ENCODE measurements at regions not wholly inside any gene's neighbourhood (a gene's known extent, or its start where the extent isn't known, plus 50 kb on each side); places are given as distances from the start of the nearest gene placed in this dataset.

DNA sequence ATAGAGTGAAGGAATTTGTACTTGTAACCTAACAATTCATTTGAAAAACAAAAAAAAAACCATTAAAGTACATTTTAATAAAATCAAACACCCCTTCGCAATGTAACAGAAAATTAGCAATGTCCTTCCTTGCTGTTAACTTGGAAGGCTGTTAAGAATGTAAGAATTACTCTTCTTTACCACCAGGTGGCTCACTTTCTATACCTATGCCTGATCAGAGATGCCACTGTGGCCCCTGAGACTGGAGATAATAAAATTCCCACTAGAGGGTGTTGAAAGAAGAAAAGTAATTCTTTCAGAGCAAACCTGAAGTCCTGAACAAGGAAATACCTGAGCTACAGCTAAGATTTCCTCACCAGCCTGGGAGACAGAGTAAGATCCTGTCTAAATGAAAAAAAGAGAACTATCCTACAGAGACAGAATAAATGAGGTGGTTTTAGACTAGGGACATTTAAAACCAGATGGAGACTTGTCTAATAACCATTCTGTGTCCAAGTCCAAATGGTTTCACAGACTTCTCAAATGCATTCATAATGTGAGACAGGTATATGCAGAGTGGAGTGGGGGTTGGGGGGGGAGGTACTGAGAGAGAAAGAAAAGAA is 1089.3 kb downstream of the FAM181B start:
- Mint-ChIP-seq H3K9me3 (peaks cover 6% of the 10 kb centered on the region), H3K27ac (no peak overlapping the region), H3K4me3 (no peak overlapping the region), H3K27me3 (ENCODE audit: insufficient read depth, low read depth) (peaks cover 3% of the 10 kb centered on the region), H3K36me3 (no peaks in the 10 kb centered on the region), H3K4me1 (peaks cover 10% of the 10 kb centered on the region)
- H2AFZ ChIP-seq (replicated peaks) = no peak overlapping the region
- peak; percentile 83 for DNase-seq (ENCODE audit: low spot score)
- H3K9me3 ChIP-seq (ENCODE audit: low read depth) = peaks cover 2% of the 10 kb centered on the region
- H3K4me3 ChIP-seq = no peak overlapping the region
- H3K36me3 ChIP-seq = no peaks in the 10 kb centered on the region
- H3K9ac ChIP-seq = no peak overlapping the region
- H3K4me2 ChIP-seq = no peak overlapping the region
- H3K27me3 ChIP-seq = peaks cover 44% of the 10 kb centered on the region
- TF ChIP-seq, protein P1, sequence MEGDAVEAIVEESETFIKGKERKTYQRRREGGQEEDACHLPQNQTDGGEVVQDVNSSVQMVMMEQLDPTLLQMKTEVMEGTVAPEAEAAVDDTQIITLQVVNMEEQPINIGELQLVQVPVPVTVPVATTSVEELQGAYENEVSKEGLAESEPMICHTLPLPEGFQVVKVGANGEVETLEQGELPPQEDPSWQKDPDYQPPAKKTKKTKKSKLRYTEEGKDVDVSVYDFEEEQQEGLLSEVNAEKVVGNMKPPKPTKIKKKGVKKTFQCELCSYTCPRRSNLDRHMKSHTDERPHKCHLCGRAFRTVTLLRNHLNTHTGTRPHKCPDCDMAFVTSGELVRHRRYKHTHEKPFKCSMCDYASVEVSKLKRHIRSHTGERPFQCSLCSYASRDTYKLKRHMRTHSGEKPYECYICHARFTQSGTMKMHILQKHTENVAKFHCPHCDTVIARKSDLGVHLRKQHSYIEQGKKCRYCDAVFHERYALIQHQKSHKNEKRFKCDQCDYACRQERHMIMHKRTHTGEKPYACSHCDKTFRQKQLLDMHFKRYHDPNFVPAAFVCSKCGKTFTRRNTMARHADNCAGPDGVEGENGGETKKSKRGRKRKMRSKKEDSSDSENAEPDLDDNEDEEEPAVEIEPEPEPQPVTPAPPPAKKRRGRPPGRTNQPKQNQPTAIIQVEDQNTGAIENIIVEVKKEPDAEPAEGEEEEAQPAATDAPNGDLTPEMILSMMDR (IDR thresholded peaks at IDR 0.05) = peak; percentile 85
- no peak for TF ChIP-seq EZH2phosphoT487 (IDR thresholded peaks at IDR 0.05)
- H3K4me1 ChIP-seq = no peaks in the 10 kb centered on the region
- H3F3A ChIP-seq (ENCODE audit: low read depth) = no peaks in the 10 kb centered on the region
- H4K20me1 ChIP-seq (ENCODE audit: low read depth) = no peaks in the 10 kb centered on the region
- H3K27ac ChIP-seq = no peak overlapping the region
- no peaks in the 10 kb centered on the region for H3K79me2 ChIP-seq (ENCODE audit: low read depth)

DNA sequence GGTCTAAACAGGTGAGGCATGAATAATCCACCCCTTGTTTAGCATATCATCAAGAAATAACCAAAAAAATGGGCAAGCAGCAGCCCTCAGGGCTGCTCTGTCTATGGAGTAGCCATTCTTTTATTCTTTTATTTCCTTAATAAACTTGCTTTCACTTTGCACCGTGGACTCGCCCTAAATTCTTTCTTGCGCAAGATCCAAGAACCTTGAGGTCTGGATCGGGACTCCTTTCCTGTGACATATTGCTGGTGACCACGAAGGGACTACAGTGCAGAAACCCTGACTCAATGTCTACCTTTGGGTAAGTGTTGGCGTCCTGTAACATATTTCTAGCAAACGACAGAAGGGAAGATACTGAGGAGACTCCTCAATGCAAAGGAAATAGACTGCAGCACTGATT is 1099.2 kb downstream of the FAM181B start:
- Mint-ChIP-seq H3K4me1 (peaks cover 11% of the 10 kb centered on the region), H3K36me3 (no peaks in the 10 kb centered on the region), H3K4me3 (no peak overlapping the region), H3K9me3 (no peaks in the 10 kb centered on the region), H3K27me3 (ENCODE audit: insufficient read depth, low read depth) (no peaks in the 10 kb centered on the region), H3K27ac (no peak overlapping the region)
- Histone ChIP-seq H3K27me3 (no peaks in the 10 kb centered on the region), H3K9me3 (ENCODE audit: low read depth) (peaks cover 7% of the 10 kb centered on the region), H3K27ac (no peak overlapping the region), H3K4me2 (no peak overlapping the region), H3K79me2 (ENCODE audit: low read depth) (no peaks in the 10 kb centered on the region), H3K36me3 (peaks cover 3% of the 10 kb centered on the region), H3K4me1 (no peaks in the 10 kb centered on the region), H4K20me1 (ENCODE audit: low read depth) (no peaks in the 10 kb centered on the region), H3K9ac (no peak overlapping the region), H2AFZ (replicated peaks) (no peak overlapping the region), H3F3A (ENCODE audit: low read depth) (no peaks in the 10 kb centered on the region), H3K4me3 (no peak overlapping the region)
- TF ChIP-seq EZH2phosphoT487 (IDR thresholded peaks at IDR 0.05) (no peak), EZH2 (IDR thresholded peaks at IDR 0.05) (no peak)
- TF ChIP-seq, protein P1 (IDR thresholded peaks at IDR 0.05) = no peak
- no peak for DNase-seq (ENCODE audit: low spot score)

DNA sequence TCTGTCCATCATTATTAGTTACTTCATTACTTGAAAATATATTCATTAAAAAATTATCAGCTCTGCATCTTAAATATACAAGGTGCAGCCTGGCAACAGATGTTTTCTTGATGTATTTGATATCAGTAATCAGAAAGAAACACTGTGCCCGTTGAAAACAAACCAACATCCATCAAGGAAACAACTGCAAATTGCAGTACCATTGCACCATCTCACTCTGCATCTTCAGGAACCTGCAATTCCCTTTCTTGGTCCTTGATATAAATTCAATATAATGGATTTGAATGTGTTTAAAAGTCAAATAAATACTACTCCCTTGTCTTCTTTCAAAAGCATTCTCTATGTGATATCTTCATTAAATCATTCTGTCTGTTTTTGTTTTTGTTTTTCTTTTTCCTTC is 1131.2 kb downstream of the FAM181B start:
- H3K36me3 ChIP-seq = no peaks in the 10 kb centered on the region
- Mint-ChIP-seq H3K4me3 (no peak overlapping the region), H3K27me3 (ENCODE audit: insufficient read depth, low read depth) (no peaks in the 10 kb centered on the region), H3K4me1 (no peaks in the 10 kb centered on the region), H3K36me3 (no peaks in the 10 kb centered on the region), H3K9me3 (no peaks in the 10 kb centered on the region), H3K27ac (no peak overlapping the region)
- H3K4me2 ChIP-seq = no peak overlapping the region
- H3K27me3 ChIP-seq = no peaks in the 10 kb centered on the region
- H3K9ac ChIP-seq = no peak overlapping the region
- H3F3A ChIP-seq (ENCODE audit: low read depth) = no peaks in the 10 kb centered on the region
- DNase-seq (ENCODE audit: low spot score) = no peak
- H2AFZ ChIP-seq (replicated peaks) = no peak overlapping the region
- no peak overlapping the region for H3K4me3 ChIP-seq
- H3K27ac ChIP-seq = no peak overlapping the region
- H3K9me3 ChIP-seq (ENCODE audit: low read depth) = no peaks in the 10 kb centered on the region
- H3K79me2 ChIP-seq (ENCODE audit: low read depth) = no peaks in the 10 kb centered on the region
- TF ChIP-seq, protein P1 (IDR thresholded peaks at IDR 0.05) = no peak
- TF ChIP-seq EZH2phosphoT487 (IDR thresholded peaks at IDR 0.05) (no peak), EZH2 (IDR thresholded peaks at IDR 0.05) (no peak)
- H4K20me1 ChIP-seq (ENCODE audit: low read depth) = no peaks in the 10 kb centered on the region
- H3K4me1 ChIP-seq = no peaks in the 10 kb centered on the region

Data from neural progenitor cell (in vitro differentiated cells).